ENCODE measurements at regions not wholly inside any gene's neighbourhood (a gene's known extent, or its start where the extent isn't known, plus 50 kb on each side); places are given as distances from the start of the nearest gene placed in this dataset.

- no peak for TF ChIP-seq CTCF (IDR thresholded peaks at IDR 0.05)
- no peak for TF ChIP-seq POLR2A (IDR thresholded peaks at IDR 0.05)
Observed at GRCh38 chr2:12612168-12612567, 104.6 kb upstream of the TRIB2 start.
